Body of pancreas (tissue), 4 donors: ENCODE measurements at regions not wholly inside any gene's neighbourhood (a gene's known extent, or its start where the extent isn't known, plus 50 kb on each side); places are given as distances from the start of the nearest gene placed in this dataset.

Source experiments
- ATAC-seq: fragments of 150-250 bp; one replicate; pipeline ENCODE4 v1.9.1; 2016
- DNase-seq, 4 donors: peaks; one replicate each; pipeline ENCODE4 v3.0.0-alpha.2; 2019
- H3K27ac ChIP-seq, 4 donors: fragments of 200-600 bp; sonication (generic); 1 replicate in 3 of 4; 2 replicates in 1 of 4; pipeline versions ENCODE4 v1.5.1 to v1.6.1; 2016 to 2019; ENCODE audit warnings: mild to moderate bottlenecking in 1 of 4, mixed read lengths in 1 of 4, moderate library complexity in 1 of 4
- H3K27me3 ChIP-seq, 2 donors: fragments of 200-600 bp; sonication (generic); one replicate each; pipeline ENCODE4 v1.6.0; 2016; ENCODE audit warnings: mild to moderate bottlenecking in 1 of 2
- H3K36me3 ChIP-seq, 2 donors: fragments of 200-600 bp; sonication (generic); replicated peaks in 1 of 2; 2 replicates each; pipeline ENCODE4 v1.5.1; 2016; ENCODE audit warnings: low read depth in 2 of 2; ENCODE audit not compliant: insufficient read depth in 1 of 2
- H3K4me1 ChIP-seq: fragments of 200-600 bp; sonication (generic); one replicate; pipeline ENCODE4 v1.6.0; 2016
- H3K4me3 ChIP-seq, 2 donors: fragments of 200-600 bp; sonication (generic); 1 replicate in 1 of 2; 2 replicates in 1 of 2; pipeline ENCODE4 v1.5.1; 2016 to 2019
- H3K9me3 ChIP-seq, 3 donors: fragments of 200-600 bp; sonication (generic); 1 replicate in 2 of 3; 2 replicates in 1 of 3; pipeline ENCODE4 v1.5.1; 2016
- POLR2A ChIP-seq, 3 donors: fragments of 450-650 bp; IDR thresholded peaks; one replicate each; pipeline ENCODE4 v1.6.1; 2016; ENCODE audit warnings: antibody characterized with exemption in 3 of 3, mild to moderate bottlenecking in 2 of 3
- WGBS, 2 donors: methylation state at CpG; one replicate each; pipeline ENCODE4 v1.1.5; 2017; 5-methylcytosine and 5-hydroxymethylcytosine counted together
- intact Hi-C: fragments of 100-400 bp; cut with DNase I; formaldehyde crosslinking; loops from one replicate; pipeline ENCODE4 v1.15.1; 2023
- TF ChIP-seq, protein P1 (sequence below), 7 experiments: fragments of 450-650 bp in 4 of 7; fragments of 200-600 bp in 3 of 7; sonication (generic) in 3 of 7; IDR thresholded peaks; one replicate each; pipeline ENCODE4 v1.5.1; 2016 to 2019; ENCODE audit warnings: antibody characterized with exemption in 7 of 7

DNA sequence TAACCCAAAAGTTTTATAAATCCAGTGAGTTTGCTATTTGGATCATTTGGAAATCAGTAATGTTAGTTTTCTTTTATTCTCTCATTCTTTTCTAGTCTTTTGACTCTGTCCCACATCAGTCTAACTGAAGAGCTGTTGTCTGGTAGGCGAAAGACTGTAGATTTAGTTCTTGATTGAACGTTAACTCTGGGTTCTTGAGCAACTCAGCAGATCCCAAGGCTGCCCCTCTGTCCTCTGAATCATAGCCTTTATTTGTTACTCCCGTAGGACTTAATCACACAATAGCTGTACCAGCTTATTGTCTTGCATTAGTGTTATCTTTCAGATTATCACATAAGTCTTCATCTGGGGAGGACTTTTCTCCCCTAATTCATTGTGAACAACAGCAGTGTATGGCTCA is 119.3 kb upstream of the TOM1L1 start:
- intact Hi-C loops: no loop called here
- no peaks in the 10 kb centered on the region for H3K4me1 ChIP-seq
- no peaks in the 10 kb centered on the region for H3K27me3 ChIP-seq
- ATAC-seq: no peak
- H3K9me3 ChIP-seq: no peaks in the 10 kb centered on the region
- H3K4me3 ChIP-seq: no peak overlapping the region
- H3K27ac ChIP-seq: no peak overlapping the region
- TF ChIP-seq POLR2A (IDR thresholded peaks at IDR 0.05): no peak
- TF ChIP-seq, protein P1, sequence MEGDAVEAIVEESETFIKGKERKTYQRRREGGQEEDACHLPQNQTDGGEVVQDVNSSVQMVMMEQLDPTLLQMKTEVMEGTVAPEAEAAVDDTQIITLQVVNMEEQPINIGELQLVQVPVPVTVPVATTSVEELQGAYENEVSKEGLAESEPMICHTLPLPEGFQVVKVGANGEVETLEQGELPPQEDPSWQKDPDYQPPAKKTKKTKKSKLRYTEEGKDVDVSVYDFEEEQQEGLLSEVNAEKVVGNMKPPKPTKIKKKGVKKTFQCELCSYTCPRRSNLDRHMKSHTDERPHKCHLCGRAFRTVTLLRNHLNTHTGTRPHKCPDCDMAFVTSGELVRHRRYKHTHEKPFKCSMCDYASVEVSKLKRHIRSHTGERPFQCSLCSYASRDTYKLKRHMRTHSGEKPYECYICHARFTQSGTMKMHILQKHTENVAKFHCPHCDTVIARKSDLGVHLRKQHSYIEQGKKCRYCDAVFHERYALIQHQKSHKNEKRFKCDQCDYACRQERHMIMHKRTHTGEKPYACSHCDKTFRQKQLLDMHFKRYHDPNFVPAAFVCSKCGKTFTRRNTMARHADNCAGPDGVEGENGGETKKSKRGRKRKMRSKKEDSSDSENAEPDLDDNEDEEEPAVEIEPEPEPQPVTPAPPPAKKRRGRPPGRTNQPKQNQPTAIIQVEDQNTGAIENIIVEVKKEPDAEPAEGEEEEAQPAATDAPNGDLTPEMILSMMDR (IDR thresholded peaks at IDR 0.05): no peak
- no peak for DNase-seq
- no peaks in the 10 kb centered on the region for H3K36me3 ChIP-seq
- 60 to 65% methylated on average over 3 of the region's 3 CpGs for WGBS, 2 donors

DNA sequence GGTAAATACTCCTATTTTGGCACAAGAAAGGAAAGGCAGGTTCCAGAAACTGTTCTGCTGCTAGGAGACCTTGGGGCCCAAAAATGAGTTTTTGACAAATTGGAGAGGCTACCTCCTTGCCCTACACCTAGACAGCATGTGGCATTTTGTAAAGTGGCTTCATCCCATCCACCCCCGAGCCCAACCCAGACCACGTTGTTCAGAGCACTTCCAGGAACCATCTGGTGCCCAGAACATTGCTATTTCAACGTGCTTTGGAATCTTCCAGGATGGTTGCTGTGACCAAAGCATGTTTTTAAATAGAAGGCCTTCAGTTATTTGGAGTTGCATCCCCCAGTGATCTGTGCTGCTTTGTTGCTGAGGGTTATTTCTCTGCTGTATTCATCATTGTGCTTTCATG is 116.3 kb upstream of the TOM1L1 start:
- no peak for DNase-seq
- Histone ChIP-seq H3K36me3 (no peaks in the 10 kb centered on the region), H3K27ac (no peak overlapping the region), H3K27me3 (no peaks in the 10 kb centered on the region), H3K4me3 (no peak overlapping the region), H3K9me3 (no peaks in the 10 kb centered on the region), H3K4me1 (no peaks in the 10 kb centered on the region)
- 58 to 65% methylated on average over 3 of the region's 3 CpGs for WGBS, 2 donors
- TF ChIP-seq, protein P1 (IDR thresholded peaks at IDR 0.05): no peak
- TF ChIP-seq POLR2A (IDR thresholded peaks at IDR 0.05): no peak
- intact Hi-C loops: no loop called here
- ATAC-seq: no peak

DNA sequence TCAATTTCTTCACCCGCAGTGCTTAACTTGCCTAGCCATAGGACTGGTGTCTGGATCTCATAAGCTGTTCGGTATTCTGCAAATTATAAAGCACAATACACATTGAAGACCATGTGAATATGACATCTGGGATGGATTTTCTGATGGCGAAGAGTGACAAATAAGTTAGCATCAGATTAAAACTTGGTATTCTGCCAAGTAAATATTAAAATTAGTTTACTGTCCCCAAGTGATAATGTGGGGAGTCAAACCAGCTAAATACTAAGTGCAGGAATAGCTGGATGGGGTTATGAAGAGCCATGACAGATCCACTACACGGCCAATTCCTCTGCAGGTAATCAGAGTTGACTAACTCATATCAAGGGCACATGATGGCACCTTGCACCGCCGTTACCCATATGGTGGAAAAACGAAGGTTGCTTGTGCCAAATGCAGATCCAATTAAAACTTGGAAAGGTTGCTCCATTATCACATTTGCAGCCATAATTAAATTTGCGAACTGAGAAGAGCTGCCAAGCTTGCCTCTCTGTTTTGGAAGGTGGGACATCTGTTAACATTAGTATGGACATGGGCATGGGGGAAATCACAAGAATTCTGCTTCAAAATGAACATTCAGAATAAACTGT is 114.9 kb upstream of the TOM1L1 start:
- intact Hi-C loops: no loop called here
- no peak overlapping the region for H3K4me3 ChIP-seq
- WGBS, 2 donors: 76% methylated on average over 8 of the region's 8 CpGs
- H3K27me3 ChIP-seq: no peaks in the 10 kb centered on the region
- H3K9me3 ChIP-seq: no peaks in the 10 kb centered on the region
- ATAC-seq: no peak
- H3K36me3 ChIP-seq: no peaks in the 10 kb centered on the region
- no peak overlapping the region for H3K27ac ChIP-seq
- no peak for TF ChIP-seq POLR2A (IDR thresholded peaks at IDR 0.05)
- TF ChIP-seq, protein P1 (IDR thresholded peaks at IDR 0.05): no peak
- H3K4me1 ChIP-seq: no peaks in the 10 kb centered on the region
- DNase-seq: no peak

DNA sequence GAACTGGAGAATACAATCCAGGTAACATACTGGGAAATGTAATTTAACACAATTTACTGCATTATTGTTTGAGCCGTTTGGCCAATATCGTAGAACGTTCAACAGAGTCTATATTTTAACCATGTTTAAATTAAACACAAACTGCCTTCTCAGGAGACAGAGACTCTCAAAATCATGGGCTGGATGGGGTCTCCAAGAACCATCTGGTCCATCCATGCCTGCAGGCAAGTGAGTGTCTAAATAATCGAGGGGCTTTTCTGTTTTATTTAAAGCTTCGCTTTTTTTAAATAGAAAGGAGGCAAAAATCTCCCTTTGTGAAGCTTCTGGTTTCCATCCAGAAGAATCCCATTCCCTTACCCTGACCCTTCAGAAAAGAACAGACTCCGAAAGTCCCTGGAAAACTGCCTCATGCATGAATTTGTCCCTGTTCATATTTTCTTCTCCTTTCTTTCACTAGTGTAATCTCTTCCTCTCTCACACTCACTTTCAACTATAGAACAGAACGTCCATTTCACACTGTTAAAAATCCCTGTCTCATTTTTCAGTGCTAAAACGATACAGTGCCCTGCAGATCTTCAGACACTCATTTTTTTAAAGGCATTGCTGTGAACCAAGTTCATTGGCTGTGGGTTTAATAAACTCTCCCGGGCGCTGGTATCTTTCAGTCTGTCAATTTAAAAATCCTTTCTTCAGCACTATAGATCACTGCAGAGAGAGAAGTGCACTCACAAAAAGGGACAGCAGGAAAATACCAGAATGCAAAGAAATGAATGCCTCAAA is 111.4 kb upstream of the TOM1L1 start:
- TF ChIP-seq, protein P1 (IDR thresholded peaks at IDR 0.05): no peak
- TF ChIP-seq POLR2A (IDR thresholded peaks at IDR 0.05): no peak
- intact Hi-C loops: no loop called here
- no peaks in the 10 kb centered on the region for H3K4me1 ChIP-seq
- no peaks in the 10 kb centered on the region for H3K9me3 ChIP-seq
- ATAC-seq: no peak
- H3K27ac ChIP-seq: no peak overlapping the region
- H3K27me3 ChIP-seq: no peaks in the 10 kb centered on the region
- WGBS, 2 donors: 57 to 65% methylated on average over 10 of the region's 10 CpGs
- H3K4me3 ChIP-seq: no peak overlapping the region
- no peaks in the 10 kb centered on the region for H3K36me3 ChIP-seq
- no peak for DNase-seq

DNA sequence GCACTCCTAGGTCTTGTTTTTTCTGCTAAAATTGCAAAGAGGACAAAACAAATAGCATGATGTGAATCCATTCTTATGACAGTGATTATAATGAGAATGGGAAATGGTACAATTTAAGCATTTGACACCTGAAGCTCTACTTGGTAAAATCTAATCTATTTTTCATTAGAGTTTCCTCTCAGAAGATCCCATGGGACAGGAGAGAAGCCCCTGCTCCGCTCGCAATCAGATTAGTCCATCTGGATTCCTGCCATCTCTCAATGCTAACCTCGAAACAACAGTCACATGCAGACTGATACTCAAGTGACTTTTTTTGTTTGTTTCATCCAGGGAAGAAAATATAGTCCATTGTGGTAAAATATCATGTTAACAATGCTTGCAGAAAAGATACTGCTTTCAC is 107.4 kb upstream of the TOM1L1 start:
- ATAC-seq (no peak), DNase-seq (no peak)
- H3K27ac ChIP-seq: no peak overlapping the region
- no peak for TF ChIP-seq POLR2A (IDR thresholded peaks at IDR 0.05)
- TF ChIP-seq, protein P1 (IDR thresholded peaks at IDR 0.05): no peak
- H3K4me3 ChIP-seq: no peak overlapping the region
- 61 to 65% methylated on average over 3 of the region's 3 CpGs for WGBS, 2 donors
- intact Hi-C loops: no loop called here
- no peaks in the 10 kb centered on the region for H3K27me3 ChIP-seq
- no peaks in the 10 kb centered on the region for H3K4me1 ChIP-seq
- no peaks in the 10 kb centered on the region for H3K36me3 ChIP-seq
- no peaks in the 10 kb centered on the region for H3K9me3 ChIP-seq
